H54 (cell line): ENCODE measurements at regions not wholly inside any gene's neighbourhood (a gene's known extent, or its start where the extent isn't known, plus 50 kb on each side); places are given as distances from the start of the nearest gene placed in this dataset.
"Not testable (repeated sequence)": the region's sequence is repeated elsewhere in the genome, so short reads cannot be mapped to it uniquely, and the experiment has no call there.

ENCODE experiments used
- DNase-seq: peaks from one replicate; pipeline ENCODE4 v3.0.0; 2011; ENCODE audit warnings: low spot score, mixed read lengths; ENCODE audit not compliant: insufficient read length
- FAIRE-seq: peaks from 3 replicates; lab custom pipeline; 2011; peaks lifted over from hg19 to GRCh38; lab: Jason Lieb, UNC
- POLR2A ChIP-seq: IDR thresholded peaks from 2 replicates; pipeline ENCODE4 v1.6.1; 2011; ENCODE audit warnings: low read depth, mild to moderate bottlenecking, low read length

GRCh38 chr12:40431169-40431568 lies 206.4 kb downstream of the LRRK2 start:
- no peak for TF ChIP-seq POLR2A
- FAIRE-seq (no peak), DNase-seq (no peak)

GRCh38 chr12:40435251-40435650 lies 210.5 kb downstream of the LRRK2 start:
- FAIRE-seq (no peak), DNase-seq (no peak)
- no peak for TF ChIP-seq POLR2A

DNA sequence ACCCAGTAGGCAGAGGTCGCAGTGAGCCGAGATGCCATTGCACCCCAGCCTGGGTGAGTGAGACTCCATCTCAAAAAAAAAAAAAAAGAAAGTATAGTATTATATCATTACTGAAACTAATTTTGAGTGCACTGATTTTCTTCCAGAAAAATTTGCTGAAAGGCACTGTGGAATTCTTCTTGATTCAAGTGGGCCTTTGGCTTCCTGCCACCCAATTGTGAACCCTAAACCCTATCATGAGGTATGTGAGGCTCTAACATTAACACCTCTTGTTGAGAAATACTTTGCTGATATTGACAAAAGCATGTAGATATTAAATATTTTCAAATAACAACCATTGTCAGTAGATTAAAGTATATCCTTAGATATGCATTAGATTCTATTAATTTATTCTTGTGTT lies 211.2 kb downstream of the LRRK2 start:
- DNase-seq, result no peak
- FAIRE-seq, result no peak
- TF ChIP-seq POLR2A, result no peak

- no peak for TF ChIP-seq POLR2A
- DNase-seq (no peak), FAIRE-seq (no peak)
Observed at GRCh38 chr12:40436564-40436963, 211.8 kb downstream of the LRRK2 start.

DNA sequence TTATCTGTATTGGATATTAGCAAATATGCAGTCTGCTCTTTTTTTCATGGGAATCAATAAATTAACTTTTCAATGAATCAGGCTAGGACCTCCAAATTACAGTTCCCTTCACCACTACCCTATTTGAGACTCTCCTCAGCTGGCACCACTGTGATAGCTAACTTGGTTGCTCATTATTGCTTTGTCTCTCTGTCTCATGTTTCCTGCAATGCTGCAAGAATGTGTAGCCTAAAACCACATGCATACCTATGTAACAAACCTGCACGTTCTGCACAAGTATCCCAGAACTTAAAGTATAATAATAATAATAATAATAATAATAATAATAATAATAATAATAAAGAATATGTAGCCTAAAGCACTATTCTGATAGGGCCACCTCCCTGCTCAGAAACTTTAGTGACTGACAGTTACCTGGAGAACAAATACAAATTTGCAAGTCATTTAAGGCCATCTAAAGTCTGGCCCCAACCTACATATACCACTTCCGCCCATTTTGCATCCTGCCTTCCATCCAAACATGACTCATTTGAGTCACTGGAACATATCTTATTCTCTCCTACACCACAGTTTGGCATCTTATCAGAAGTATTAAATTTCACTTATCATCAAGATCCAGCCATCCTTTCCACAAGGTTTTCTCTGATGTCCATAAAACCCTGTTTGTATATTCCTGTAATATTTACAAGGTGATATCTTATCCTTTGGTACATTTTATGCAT lies 215.1 kb downstream of the LRRK2 start:
- FAIRE-seq, result no peak
- no peak for DNase-seq
- no peak for TF ChIP-seq POLR2A

DNA sequence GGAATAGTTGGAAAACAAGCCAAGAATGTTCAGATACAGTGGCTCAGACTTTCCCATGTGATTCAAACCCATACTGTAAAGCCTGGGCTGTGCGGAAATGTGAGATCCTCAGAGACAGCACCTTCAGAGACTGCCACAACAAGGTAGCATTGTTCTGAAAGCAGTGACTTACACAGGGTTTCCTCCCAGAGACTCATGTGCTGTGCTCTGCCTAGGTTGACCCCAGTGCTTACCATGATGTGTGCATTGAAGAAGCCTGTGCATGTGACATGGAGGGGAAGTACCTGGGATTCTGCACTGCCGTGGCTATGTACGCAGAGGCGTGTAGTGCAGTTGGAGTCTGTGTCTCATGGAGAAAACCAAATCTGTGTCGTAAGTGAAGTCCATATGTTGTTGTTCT lies 219.4 kb downstream of the LRRK2 start:
- FAIRE-seq (no peak), DNase-seq (no peak)
- no peak for TF ChIP-seq POLR2A

DNA sequence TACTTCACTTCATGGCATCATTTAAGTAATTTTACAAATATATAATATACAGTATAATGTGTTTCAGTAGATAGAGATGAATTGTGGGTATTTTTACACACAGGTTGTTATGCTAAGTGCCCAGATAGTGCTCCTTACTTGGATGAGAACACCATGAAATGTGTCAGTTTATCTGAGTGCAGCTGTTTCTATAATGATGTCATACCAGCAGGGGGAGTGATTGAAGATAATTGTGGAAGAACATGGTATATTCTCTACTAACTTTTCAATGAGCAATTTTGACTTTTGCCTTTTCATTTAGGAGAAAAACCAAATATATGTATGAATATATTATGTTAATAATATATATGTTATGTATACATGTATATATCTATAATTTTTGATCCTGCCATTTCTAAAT lies 221.6 kb downstream of the LRRK2 start:
- no peak for FAIRE-seq
- no peak for TF ChIP-seq POLR2A
- peak; percentile 3 for DNase-seq

DNA sequence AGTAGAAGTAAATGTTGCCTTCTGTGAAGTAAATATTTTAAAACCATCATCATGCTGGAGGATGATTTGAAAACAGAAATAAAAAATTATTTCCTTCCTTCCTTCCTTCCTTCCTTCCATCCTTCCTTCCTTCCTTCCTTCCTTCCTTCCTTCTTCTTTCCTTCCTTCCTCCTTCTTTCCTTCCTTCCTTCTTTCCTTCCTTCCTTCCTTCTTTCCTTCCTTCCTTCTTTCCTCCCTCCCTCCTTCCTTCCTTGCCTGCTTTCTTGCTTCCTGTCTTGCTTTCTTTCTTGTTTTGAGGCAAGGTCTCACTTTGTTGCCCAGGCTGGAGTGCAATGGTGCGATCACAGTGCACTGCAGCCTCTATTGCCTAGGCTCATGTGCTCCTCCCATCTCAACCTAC lies 223.7 kb downstream of the LRRK2 start:
- FAIRE-seq, result not testable (repeated sequence)

DNA sequence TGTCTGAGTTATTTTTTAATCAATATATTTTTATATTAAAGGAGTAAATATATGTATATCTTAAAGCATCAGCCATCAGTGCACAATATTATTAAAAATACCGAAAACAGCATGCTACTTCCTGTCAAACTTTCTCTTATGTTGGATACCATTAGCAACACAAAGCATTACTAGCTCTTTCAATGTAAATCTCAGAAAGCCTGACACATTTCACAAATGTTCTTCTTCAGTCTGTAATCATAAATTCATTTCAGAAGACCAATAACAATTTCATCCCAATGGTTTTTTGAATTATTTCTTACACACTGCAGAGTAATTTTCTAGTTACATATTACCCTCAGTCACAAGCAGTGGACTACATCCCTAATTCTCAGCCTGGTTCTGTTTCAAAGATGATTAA lies 226.9 kb downstream of the LRRK2 start:
- FAIRE-seq, result no peak
- TF ChIP-seq POLR2A, result no peak
- DNase-seq, result no peak

More for the DNA sequence above, 223.7 kb downstream of the LRRK2 start:
- not testable (repeated sequence) for DNase-seq

DNA sequence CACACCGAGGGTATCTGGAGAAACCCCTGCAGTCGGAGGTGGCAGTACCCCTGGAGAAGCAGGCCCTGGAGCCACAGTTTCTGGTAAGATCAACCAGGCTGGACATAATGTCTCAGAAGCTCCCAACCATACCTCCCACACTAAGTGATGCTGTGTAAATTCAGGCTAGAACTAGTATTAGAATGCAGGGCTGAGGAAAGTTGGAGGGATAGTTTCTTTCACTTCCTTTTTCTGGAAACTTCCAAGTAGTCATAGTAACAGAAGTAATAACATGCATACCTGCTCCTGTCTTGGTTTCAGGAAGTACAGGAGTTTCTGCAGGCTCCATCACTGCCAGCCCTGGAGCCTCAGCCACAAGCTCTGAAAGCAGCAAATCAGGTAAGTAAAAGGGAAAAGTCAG lies 228.1 kb upstream of the CNTN1 start:
- FAIRE-seq (no peak), DNase-seq (no peak)
- TF ChIP-seq POLR2A, result no peak

DNA sequence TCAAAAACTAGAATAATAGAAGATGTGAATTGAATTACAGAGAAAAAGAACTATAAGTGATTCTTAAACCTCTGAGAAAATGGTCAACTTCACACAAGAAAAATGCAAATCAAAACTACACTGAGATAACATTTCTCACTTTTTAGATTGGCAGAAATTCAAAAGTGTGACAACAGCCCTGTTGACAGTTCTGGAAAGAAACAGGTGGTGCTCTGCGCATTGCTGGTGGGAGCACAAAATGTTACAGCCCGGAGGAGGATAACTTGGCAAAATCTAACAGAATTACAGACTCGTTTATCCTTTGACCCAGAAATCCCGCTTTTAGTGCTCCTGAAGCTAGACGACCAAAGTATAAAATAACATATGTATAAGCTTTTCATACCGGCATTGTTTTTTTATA lies 222.5 kb upstream of the CNTN1 start:
- DNase-seq (no peak), FAIRE-seq (no peak)
- TF ChIP-seq POLR2A, result no peak

- FAIRE-seq (no peak), DNase-seq (no peak)
Observed at GRCh38 chr12:40473962-40474361, 218.3 kb upstream of the CNTN1 start.

GRCh38 chr12:40474630-40475029 lies 217.6 kb upstream of the CNTN1 start:
- no peak for DNase-seq
- FAIRE-seq, result no peak
- TF ChIP-seq POLR2A, result no peak

More at GRCh38 chr12:40473962-40474361, 218.3 kb upstream of the CNTN1 start:
- no peak for TF ChIP-seq POLR2A

GRCh38 chr12:40499856-40500255 lies 192.4 kb upstream of the CNTN1 start:
- no peak for FAIRE-seq
- no peak for TF ChIP-seq POLR2A
- no peak for DNase-seq

DNA sequence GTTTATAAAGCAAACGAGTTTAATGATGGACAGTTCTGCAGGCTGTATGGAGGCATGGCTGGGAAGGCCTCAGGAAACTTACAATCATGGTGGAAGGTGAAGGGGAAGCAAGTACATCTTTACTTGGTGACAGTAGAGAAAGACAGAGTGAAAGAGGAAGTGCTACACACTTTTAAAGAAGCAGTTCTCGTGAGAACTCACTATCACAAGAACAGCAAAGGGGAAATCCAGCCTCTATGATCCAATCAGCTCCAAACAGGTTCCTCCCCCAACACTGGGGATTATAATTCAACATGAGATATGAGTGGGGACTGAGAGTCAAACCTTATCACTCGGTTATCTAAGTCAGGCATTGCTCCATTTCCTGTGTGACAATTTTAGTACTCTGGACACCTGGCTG lies 189.9 kb upstream of the CNTN1 start:
- no peak for TF ChIP-seq POLR2A
- FAIRE-seq (no peak), DNase-seq (no peak)
